Tibial nerve (tissue), 4 donors: ENCODE measurements at regions not wholly inside any gene's neighbourhood (a gene's known extent, or its start where the extent isn't known, plus 50 kb on each side); places are given as distances from the start of the nearest gene placed in this dataset.

ENCODE experiments used
- DNase-seq, 2 donors: peaks; one replicate each; pipeline ENCODE4 v3.0.0-alpha.2; 2019; ENCODE audit warnings: low spot score in 2 of 2
- H3K27ac ChIP-seq, 4 donors: fragments of 200-600 bp; sonication (generic) in 3 of 4; one replicate each; pipeline ENCODE4 v1.5.1; 2017 to 2019; ENCODE audit warnings: mild to moderate bottlenecking in 1 of 4
- H3K27me3 ChIP-seq, 2 donors: fragments of 200-600 bp; sonication (generic) in 1 of 2; one replicate each; pipeline versions ENCODE4 v1.5.1 to v1.6.0; 2017 to 2019
- H3K36me3 ChIP-seq, 3 donors: fragments of 200-600 bp; sonication (generic); one replicate each; pipeline ENCODE4 v1.5.1; 2018 to 2019
- H3K4me1 ChIP-seq, 4 donors: fragments of 200-600 bp; sonication (generic) in 3 of 4; one replicate each; pipeline ENCODE4 v1.5.1; 2017 to 2019
- H3K4me3 ChIP-seq, 4 donors: fragments of 200-600 bp; sonication (generic) in 3 of 4; one replicate each; pipeline ENCODE4 v1.5.1; 2017 to 2019; ENCODE audit warnings: mild to moderate bottlenecking in 1 of 4, moderate library complexity in 1 of 4
- H3K9me3 ChIP-seq, 4 donors: fragments of 200-600 bp; sonication (generic) in 3 of 4; one replicate each; pipeline ENCODE4 v1.5.1; 2017 to 2019
- EP300 ChIP-seq, 2 donors: sonication (generic); formaldehyde crosslinking; IDR thresholded peaks; one replicate each; pipeline ENCODE4 v1.6.1; 2017; ENCODE audit warnings: antibody characterized with exemption in 2 of 2, mild to moderate bottlenecking in 1 of 2
- POLR2A ChIP-seq, 2 donors: fragments of 450-650 bp; IDR thresholded peaks; one replicate each; pipeline ENCODE4 v1.6.1; 2017; ENCODE audit warnings: antibody characterized with exemption in 2 of 2, mild to moderate bottlenecking in 2 of 2, moderate library complexity in 2 of 2
- WGBS, 2 donors: methylation state at CpG; one replicate each; pipeline ENCODE4 v1.1.5; 2018; 5-methylcytosine and 5-hydroxymethylcytosine counted together
- TF ChIP-seq, protein P1 (sequence below), 5 experiments: fragments of 200-600 bp in 3 of 5; fragments of 450-650 bp in 2 of 5; sonication (generic) in 3 of 5; IDR thresholded peaks; one replicate each; pipeline ENCODE4 v1.5.1; 2016 to 2019; ENCODE audit warnings: antibody characterized with exemption in 5 of 5, mild to moderate bottlenecking in 3 of 5, moderate library complexity in 2 of 5

DNA sequence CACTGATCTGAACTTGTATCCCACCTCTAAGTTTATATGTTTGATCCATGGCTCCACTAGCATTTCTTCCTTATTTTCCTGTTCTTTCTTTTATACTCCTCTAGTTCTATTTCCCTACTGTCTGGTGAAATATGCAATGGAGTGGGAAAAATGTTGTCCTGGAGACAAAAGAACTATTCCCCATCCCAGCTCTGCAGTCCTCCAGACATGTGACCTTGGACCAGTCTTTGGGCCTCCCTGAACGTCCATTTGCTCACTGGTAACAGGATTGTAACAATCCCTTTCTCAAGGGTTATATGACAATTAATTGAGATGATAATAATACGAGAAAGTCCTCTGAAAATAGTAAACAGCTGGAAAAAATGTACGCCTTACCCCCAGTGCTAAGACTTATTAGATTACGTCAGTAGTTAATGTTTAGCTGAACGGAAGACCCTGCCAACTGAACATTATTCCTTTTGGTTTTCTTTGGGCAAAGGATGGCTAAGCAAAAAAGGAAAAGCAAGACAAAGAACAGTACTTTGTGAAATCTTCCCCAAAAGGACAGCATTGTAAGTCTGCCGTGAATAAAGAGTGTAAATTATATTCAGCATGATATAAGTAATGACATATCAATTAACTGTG is 302.3 kb upstream of the PPARGC1A start:
- no peak for DNase-seq

DNA sequence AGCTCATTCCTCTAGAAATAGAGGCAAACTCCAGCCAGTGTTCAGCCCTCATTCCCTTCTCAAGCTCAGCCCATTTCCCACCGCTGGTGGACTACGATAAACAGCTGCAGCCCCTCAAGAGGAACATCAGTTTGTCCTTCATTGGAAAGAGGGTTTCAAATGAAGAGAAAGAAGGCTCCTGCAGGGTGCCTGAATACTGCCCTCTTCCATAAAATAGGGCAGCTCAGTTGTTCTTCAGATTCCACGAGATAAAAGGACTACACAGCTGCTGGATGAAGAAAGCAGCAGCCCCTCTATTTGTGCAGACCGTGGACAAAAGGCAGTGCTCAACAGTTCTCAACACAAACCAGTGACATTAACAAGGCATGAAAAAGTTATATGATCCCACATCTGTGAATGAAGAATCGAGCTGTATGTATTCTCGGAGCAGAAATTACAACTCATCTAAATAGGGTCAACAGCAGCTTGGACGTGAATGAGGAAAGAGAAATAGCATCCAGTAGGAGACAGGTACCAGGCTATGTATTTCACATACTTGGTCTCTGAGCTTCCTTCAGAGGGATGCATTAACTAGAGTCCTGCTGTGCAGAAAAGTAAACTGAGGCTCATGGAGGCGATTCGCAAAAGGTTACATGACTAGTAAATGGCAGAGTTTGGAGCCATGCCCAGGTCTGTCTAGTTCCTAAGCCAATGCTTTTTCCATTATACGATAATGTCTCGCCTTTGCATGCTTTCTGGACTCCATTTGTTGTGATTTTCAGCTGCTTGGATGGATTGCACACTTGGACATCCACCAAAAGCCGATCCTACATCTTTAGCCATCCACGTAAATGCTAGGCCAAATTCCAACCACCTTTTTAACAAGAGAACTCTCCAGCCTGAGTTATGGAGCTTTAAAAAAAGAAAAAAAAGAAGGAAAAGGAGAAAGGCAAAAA is 301.2 kb upstream of the PPARGC1A start:
- H3K27ac ChIP-seq, result no peak overlapping the region
- TF ChIP-seq EP300 (IDR thresholded peaks at IDR 0.05) (no peak), POLR2A (IDR thresholded peaks at IDR 0.05) (no peak)
- TF ChIP-seq, protein P1, sequence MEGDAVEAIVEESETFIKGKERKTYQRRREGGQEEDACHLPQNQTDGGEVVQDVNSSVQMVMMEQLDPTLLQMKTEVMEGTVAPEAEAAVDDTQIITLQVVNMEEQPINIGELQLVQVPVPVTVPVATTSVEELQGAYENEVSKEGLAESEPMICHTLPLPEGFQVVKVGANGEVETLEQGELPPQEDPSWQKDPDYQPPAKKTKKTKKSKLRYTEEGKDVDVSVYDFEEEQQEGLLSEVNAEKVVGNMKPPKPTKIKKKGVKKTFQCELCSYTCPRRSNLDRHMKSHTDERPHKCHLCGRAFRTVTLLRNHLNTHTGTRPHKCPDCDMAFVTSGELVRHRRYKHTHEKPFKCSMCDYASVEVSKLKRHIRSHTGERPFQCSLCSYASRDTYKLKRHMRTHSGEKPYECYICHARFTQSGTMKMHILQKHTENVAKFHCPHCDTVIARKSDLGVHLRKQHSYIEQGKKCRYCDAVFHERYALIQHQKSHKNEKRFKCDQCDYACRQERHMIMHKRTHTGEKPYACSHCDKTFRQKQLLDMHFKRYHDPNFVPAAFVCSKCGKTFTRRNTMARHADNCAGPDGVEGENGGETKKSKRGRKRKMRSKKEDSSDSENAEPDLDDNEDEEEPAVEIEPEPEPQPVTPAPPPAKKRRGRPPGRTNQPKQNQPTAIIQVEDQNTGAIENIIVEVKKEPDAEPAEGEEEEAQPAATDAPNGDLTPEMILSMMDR (IDR thresholded peaks at IDR 0.05), result no peak
- H3K9me3 ChIP-seq, result no peaks in the 10 kb centered on the region
- WGBS, 2 donors, result 51 to 56% methylated on average over 13 of the region's 13 CpGs
- DNase-seq, result no peak
- H3K27me3 ChIP-seq, result no peaks in the 10 kb centered on the region
- H3K4me3 ChIP-seq, result no peak overlapping the region
- H3K4me1 ChIP-seq, result peaks cover 0 to 7% (median 0%) of the 10 kb centered on the region in 4 donors
- H3K36me3 ChIP-seq, result no peaks in the 10 kb centered on the region

More for the DNA sequence above, 302.3 kb upstream of the PPARGC1A start:
- peaks cover 0 to 7% (median 0%) of the 10 kb centered on the region in 4 donors for H3K4me1 ChIP-seq
- H3K4me3 ChIP-seq, result no peak overlapping the region
- no peaks in the 10 kb centered on the region for H3K27me3 ChIP-seq
- WGBS, 2 donors, result 47 to 60% methylated on average over 6 of the region's 6 CpGs
- H3K9me3 ChIP-seq, result no peaks in the 10 kb centered on the region
- TF ChIP-seq EP300 (IDR thresholded peaks at IDR 0.05) (no peak), POLR2A (IDR thresholded peaks at IDR 0.05) (no peak)
- TF ChIP-seq, protein P1 (IDR thresholded peaks at IDR 0.05), result no peak
- no peak overlapping the region for H3K27ac ChIP-seq
- no peaks in the 10 kb centered on the region for H3K36me3 ChIP-seq

DNA sequence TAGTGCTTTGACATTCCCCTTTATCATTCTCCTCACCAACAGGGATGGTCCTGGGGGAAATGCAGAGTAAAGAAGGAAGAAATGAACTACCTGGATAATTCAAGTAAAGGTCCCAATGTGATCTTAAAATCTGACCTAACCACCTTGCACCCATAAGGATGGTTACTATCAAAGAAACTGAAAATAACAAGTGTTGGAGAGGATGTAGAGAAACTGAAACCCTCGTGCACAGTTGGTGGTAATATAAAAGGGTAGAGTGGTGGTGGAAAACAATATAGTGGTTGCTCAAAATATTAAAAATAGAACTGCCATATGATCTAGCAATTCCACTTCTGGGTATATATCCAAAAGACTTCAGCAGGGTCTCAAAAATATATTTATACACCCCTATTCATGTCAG is 298.6 kb upstream of the PPARGC1A start:
- TF ChIP-seq POLR2A (IDR thresholded peaks at IDR 0.05) (no peak), EP300 (IDR thresholded peaks at IDR 0.05) (no peak)
- TF ChIP-seq, protein P1 (IDR thresholded peaks at IDR 0.05), result no peak

DNA sequence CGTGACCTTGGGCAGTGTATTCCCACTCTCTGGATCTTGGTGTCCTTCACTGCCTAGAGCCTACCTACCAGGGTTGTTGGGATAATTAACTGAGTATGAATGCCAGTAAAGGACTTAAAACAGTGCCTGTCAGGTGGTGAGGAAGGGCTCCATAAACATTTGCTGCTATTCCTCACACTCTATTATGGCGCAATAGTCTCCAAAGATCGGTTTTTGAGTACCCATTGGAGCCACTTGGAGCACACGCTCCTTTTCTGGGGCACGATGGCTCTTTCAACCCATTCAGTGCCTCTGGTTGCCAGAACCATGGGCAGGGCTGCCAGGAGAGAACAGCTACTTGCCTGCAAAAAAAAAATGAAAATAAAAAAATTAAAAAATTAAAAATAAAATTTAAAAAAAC is 296.6 kb upstream of the PPARGC1A start:
- no peak for DNase-seq
- Histone ChIP-seq H3K4me1 (peaks cover 0 to 3% (median 0%) of the 10 kb centered on the region in 4 donors), H3K4me3 (no peak overlapping the region), H3K36me3 (no peaks in the 10 kb centered on the region), H3K27me3 (no peaks in the 10 kb centered on the region), H3K27ac (no peak overlapping the region), H3K9me3 (no peaks in the 10 kb centered on the region)
- TF ChIP-seq, protein P1 (IDR thresholded peaks at IDR 0.05), result no peak
- TF ChIP-seq EP300 (IDR thresholded peaks at IDR 0.05) (no peak), POLR2A (IDR thresholded peaks at IDR 0.05) (no peak)
- 89 to 93% methylated on average over 5 of the region's 5 CpGs for WGBS, 2 donors

More for the DNA sequence above, 298.6 kb upstream of the PPARGC1A start:
- Histone ChIP-seq H3K4me1 (peaks cover 0 to 7% (median 0%) of the 10 kb centered on the region in 4 donors), H3K27me3 (no peaks in the 10 kb centered on the region), H3K9me3 (no peaks in the 10 kb centered on the region), H3K27ac (no peak overlapping the region), H3K36me3 (no peaks in the 10 kb centered on the region), H3K4me3 (no peak overlapping the region)
- no peak for DNase-seq
- WGBS, 2 donors, result 78 to 85% methylated on average over 1 of the region's 1 CpG

DNA sequence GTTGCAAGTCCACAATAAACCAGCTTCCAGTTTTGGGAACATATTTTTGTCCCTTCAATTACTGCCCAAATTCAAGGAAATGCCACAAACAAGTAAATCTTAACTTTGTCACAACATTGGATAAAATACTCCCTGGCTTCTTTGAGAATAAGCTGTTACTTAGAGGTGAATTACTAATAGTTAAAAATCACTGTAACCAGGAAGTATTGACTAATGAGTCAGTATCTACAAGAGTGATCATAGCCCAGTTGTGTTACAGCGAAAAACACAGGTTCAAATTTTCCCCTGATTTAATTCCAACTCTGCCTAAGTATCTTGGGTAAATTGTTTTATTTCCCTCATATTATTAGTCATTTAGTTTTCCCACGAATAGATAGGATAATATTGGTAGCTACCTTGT is 291.2 kb upstream of the PPARGC1A start:
- 85 to 88% methylated on average over 2 of the region's 2 CpGs for WGBS, 2 donors
- Histone ChIP-seq H3K27me3 (no peaks in the 10 kb centered on the region), H3K4me3 (no peak overlapping the region), H3K36me3 (no peaks in the 10 kb centered on the region), H3K27ac (no peak overlapping the region), H3K4me1 (no peaks in the 10 kb centered on the region), H3K9me3 (no peaks in the 10 kb centered on the region)
- TF ChIP-seq, protein P1 (IDR thresholded peaks at IDR 0.05), result no peak
- TF ChIP-seq EP300 (IDR thresholded peaks at IDR 0.05) (no peak), POLR2A (IDR thresholded peaks at IDR 0.05) (no peak)
- no peak for DNase-seq
